Smooth muscle cell (in vitro differentiated cells): ENCODE measurements at regions not wholly inside any gene's neighbourhood (a gene's known extent, or its start where the extent isn't known, plus 50 kb on each side); places are given as distances from the start of the nearest gene placed in this dataset.

ENCODE experiments used
- DNase-seq: peaks from one replicate; lab custom pipeline; 2025; ENCODE audit not compliant: unreplicated experiment; lab: John Stamatoyannopoulos, UW
- H2AFZ ChIP-seq: fragments of 200-600 bp; sonication (generic); 2 replicates; pipeline ENCODE4 v1.6.0; 2016; ENCODE audit warnings: antibody characterized with exemption, low read depth, mild to moderate bottlenecking
- H3F3A ChIP-seq: fragments of 200-600 bp; sonication (generic); 2 replicates; pipeline ENCODE4 v1.6.0; 2017; ENCODE audit warnings: antibody characterized with exemption, low read depth
- H3K27ac ChIP-seq: fragments of 200-600 bp; sonication (generic); 2 replicates; pipeline ENCODE4 v1.5.1; 2016; ENCODE audit warnings: low read depth, mild to moderate bottlenecking
- H3K27me3 ChIP-seq: fragments of 200-600 bp; sonication (generic); 2 replicates; pipeline ENCODE4 v1.6.1; 2016; ENCODE audit warnings: low read depth, mild to moderate bottlenecking
- H3K36me3 ChIP-seq: fragments of 200-600 bp; sonication (generic); 2 replicates; pipeline ENCODE4 v1.5.1; 2016; ENCODE audit warnings: low read depth
- H3K4me1 ChIP-seq: fragments of 200-600 bp; sonication (generic); 2 replicates; pipeline ENCODE4 v1.5.1; 2016; ENCODE audit warnings: low read depth
- H3K4me2 ChIP-seq: fragments of 200-600 bp; sonication (generic); 2 replicates; pipeline ENCODE4 v1.6.0; 2016; ENCODE audit warnings: mild to moderate bottlenecking
- H3K4me3 ChIP-seq: fragments of 200-600 bp; sonication (generic); 2 replicates; pipeline ENCODE4 v1.5.1; 2016; ENCODE audit warnings: mild to moderate bottlenecking
- H3K79me2 ChIP-seq: fragments of 200-600 bp; sonication (generic); 2 replicates; pipeline ENCODE4 v1.6.0; 2016; ENCODE audit warnings: low read depth, mild to moderate bottlenecking
- H3K9ac ChIP-seq: fragments of 200-600 bp; sonication (generic); 2 replicates; pipeline ENCODE4 v1.6.0; 2016; ENCODE audit warnings: low read depth
- H3K9me3 ChIP-seq: fragments of 200-600 bp; sonication (generic); replicated peaks from 2 replicates; pipeline ENCODE4 v1.5.1; 2016; ENCODE audit warnings: low read depth
- H4K20me1 ChIP-seq: fragments of 200-600 bp; sonication (generic); 2 replicates; pipeline ENCODE4 v1.6.0; 2016; ENCODE audit warnings: low read depth
- CTCF ChIP-seq: fragments of 200-600 bp; sonication (generic); IDR thresholded peaks from 2 replicates; pipeline ENCODE4 v1.5.1; 2017; ENCODE audit warnings: borderline replicate concordance, mild to moderate bottlenecking, antibody characterized with exemption; ENCODE audit not compliant: insufficient read depth, poor library complexity, severe bottlenecking
- WGBS: methylation state at CpG from one replicate; pipeline ENCODE4 v1.1.7; 2016; ENCODE audit warnings: low lambda C conversion rate; 5-methylcytosine and 5-hydroxymethylcytosine counted together

- Histone ChIP-seq H3K4me3 (peak overlapping the region; percentile 36), H3K4me2 (peak overlapping the region; percentile 79)
- no peak for DNase-seq
Measured at GRCh38 chr12:93060666-93061472, 131.8 kb upstream of the EEA1 start.

GRCh38 chr12:93061473-93062419 lies 132.7 kb upstream of the EEA1 start:
- Histone ChIP-seq H3K4me3 (peak overlapping the region; percentile 36), H3K27me3 (no peaks in the 10 kb centered on the region), H2AFZ (peak overlapping the region; percentile 91), H3F3A (no peaks in the 10 kb centered on the region), H3K36me3 (no peaks in the 10 kb centered on the region), H3K9ac (peak overlapping the region; percentile 58), H3K4me2 (peak overlapping the region; percentile 79), H3K9me3 (no peaks in the 10 kb centered on the region), H3K4me1 (peaks cover 18% of the 10 kb centered on the region), H3K79me2 (no peaks in the 10 kb centered on the region), H4K20me1 (no peaks in the 10 kb centered on the region), H3K27ac (peak overlapping the region; percentile 79)
- TF ChIP-seq CTCF = no peak
- no peak for DNase-seq
- 85% methylated on average over 9 of the region's 9 CpGs for WGBS

More at GRCh38 chr12:93060666-93061472, 131.8 kb upstream of the EEA1 start:
- peak overlapping the region; percentile 91 for H2AFZ ChIP-seq
- H3F3A ChIP-seq = no peaks in the 10 kb centered on the region
- peaks cover 24% of the 10 kb centered on the region for H3K4me1 ChIP-seq
- TF ChIP-seq CTCF = peak; percentile 17
- H3K27me3 ChIP-seq = no peaks in the 10 kb centered on the region
- H3K79me2 ChIP-seq = no peaks in the 10 kb centered on the region
- H3K27ac ChIP-seq = peak overlapping the region; percentile 79
- H3K9me3 ChIP-seq = no peaks in the 10 kb centered on the region
- no peaks in the 10 kb centered on the region for H4K20me1 ChIP-seq
- no peaks in the 10 kb centered on the region for H3K36me3 ChIP-seq
- H3K9ac ChIP-seq = peak overlapping the region; percentile 58
- WGBS = 43% methylated on average over 8 of the region's 8 CpGs

GRCh38 chr12:93065896-93066295 lies 136.8 kb upstream of the EEA1 start:
- H3K79me2 ChIP-seq = no peaks in the 10 kb centered on the region
- H4K20me1 ChIP-seq = no peaks in the 10 kb centered on the region
- WGBS = 73% methylated on average over 3 of the region's 3 CpGs
- H3K36me3 ChIP-seq = no peaks in the 10 kb centered on the region
- DNase-seq = no peak
- H3K4me1 ChIP-seq = peaks cover 9% of the 10 kb centered on the region
- H3F3A ChIP-seq = no peaks in the 10 kb centered on the region
- no peak for TF ChIP-seq CTCF
- no peak overlapping the region for H3K9ac ChIP-seq
- H3K27ac ChIP-seq = no peak overlapping the region
- H3K4me2 ChIP-seq = no peak overlapping the region
- no peaks in the 10 kb centered on the region for H3K9me3 ChIP-seq
- no peak overlapping the region for H3K4me3 ChIP-seq
- H3K27me3 ChIP-seq = no peaks in the 10 kb centered on the region
- H2AFZ ChIP-seq = no peak overlapping the region
